C4-2B (cell line): ENCODE measurements at regions not wholly inside any gene's neighbourhood (a gene's known extent, or its start where the extent isn't known, plus 50 kb on each side); places are given as distances from the start of the nearest gene placed in this dataset.

Source experiments
- H3K27ac ChIP-seq: fragments of 450-650 bp; 2 replicates; pipeline ENCODE4 v1.5.1; 2017
- CTCF ChIP-seq: fragments of 450-650 bp; conservative IDR thresholded peaks from 2 replicates; pipeline ENCODE4 v1.5.1; 2017; ENCODE audit warnings: mild to moderate bottlenecking
- ZFX ChIP-seq: fragments of 450-650 bp; IDR thresholded peaks from 2 replicates; pipeline ENCODE4 v1.6.1; 2017

- TF ChIP-seq ZFX, result no peak
- TF ChIP-seq CTCF, result no peak
- no peak overlapping the region for H3K27ac ChIP-seq
Measured at GRCh38 chr2:234218266-234219045, 168.0 kb downstream of the SPP2 start.

- TF ChIP-seq ZFX (no peak), CTCF (no peak)
- H3K27ac ChIP-seq, result no peak overlapping the region
Measured at GRCh38 chr2:234212534-234212933, 162.0 kb downstream of the SPP2 start.

- no peak overlapping the region for H3K27ac ChIP-seq
- TF ChIP-seq ZFX, result no peak
- TF ChIP-seq CTCF, result no peak
Measured at GRCh38 chr2:234211797-234212196, 161.3 kb downstream of the SPP2 start.

- H3K27ac ChIP-seq, result no peak overlapping the region
- no peak for TF ChIP-seq CTCF
- TF ChIP-seq ZFX, result no peak
Measured at GRCh38 chr2:234206738-234207137, 156.2 kb downstream of the SPP2 start.

- TF ChIP-seq CTCF (no peak), ZFX (no peak)
- H3K27ac ChIP-seq, result no peak overlapping the region
Measured at GRCh38 chr2:234204480-234204879, 154.0 kb downstream of the SPP2 start.

GRCh38 chr2:234203135-234203984 lies 152.9 kb downstream of the SPP2 start:
- TF ChIP-seq ZFX, result no peak
- TF ChIP-seq CTCF, result no peak
- H3K27ac ChIP-seq, result no peak overlapping the region

- TF ChIP-seq ZFX (no peak), CTCF (no peak)
- no peak overlapping the region for H3K27ac ChIP-seq
Measured at GRCh38 chr2:234202601-234203000, 152.1 kb downstream of the SPP2 start.
